Pancreas (tissue), 10 donors: ENCODE measurements at regions not wholly inside any gene's neighbourhood (a gene's known extent, or its start where the extent isn't known, plus 50 kb on each side); places are given as distances from the start of the nearest gene placed in this dataset.

Source experiments
- ATAC-seq, 4 donors: fragments of 200-7000 bp; cut with Tn5 transposase; one replicate each; pipeline versions ENCODE4 v1.8.0 to v1.9.1; 2020; ENCODE audit warnings: mild to moderate bottlenecking in 4 of 4, moderate library complexity in 4 of 4
- DNase-seq, 6 donors: peaks; one replicate each; pipeline ENCODE4 v3.0.0-alpha.2; 2020
- FAIRE-seq: peaks from 2 replicates; lab custom pipeline; 2012; peaks lifted over from hg19 to GRCh38; lab: Jason Lieb, UNC
- H3K27ac ChIP-seq, 4 donors: fragments of 200-600 bp; sonication (generic); 1 replicate in 3 of 4; 2 replicates in 1 of 4; pipeline versions ENCODE4 v1.5.0 to v1.8.0; 2020
- H3K27me3 ChIP-seq, 4 donors: fragments of 200-600 bp; one replicate each; pipeline ENCODE4 v1.8.0; 2021
- H3K36me3 ChIP-seq, 3 donors: fragments of 200-600 bp; sonication (generic) in 1 of 3; one replicate each; pipeline versions ENCODE4 v1.5.0 to v1.8.0; 2020 to 2021
- H3K4me1 ChIP-seq, 3 donors: fragments of 200-600 bp; one replicate each; pipeline ENCODE4 v1.8.0; 2021
- H3K4me3 ChIP-seq, 4 donors: fragments of 200-600 bp; sonication (generic) in 2 of 4; one replicate each; pipeline versions ENCODE4 v1.5.0 to v1.8.0; 2020 to 2021
- H3K9me3 ChIP-seq, 4 donors: fragments of 200-600 bp; one replicate each; pipeline ENCODE4 v1.8.0; 2021
- WGBS, 2 donors: extraction: QIAGEN DNeasy Blood & Tissue Kit; methylation state at CpG; one replicate each; pipeline ENCODE4 v1.1.7; 2013; 5-methylcytosine and 5-hydroxymethylcytosine counted together
- intact Hi-C, 3 donors: fragments of 100-400 bp; cut with DNase I; formaldehyde crosslinking; loops; one replicate each; pipeline versions ENCODE4 v1.11.1 to v1.14.2; 2022
- TF ChIP-seq, protein P1 (sequence below), 4 donors: fragments of 200-600 bp; sonication (generic) in 3 of 4; IDR thresholded peaks; one replicate each; pipeline versions ENCODE4 v1.5.0 to v1.8.0; 2021; ENCODE audit warnings: antibody characterized with exemption in 4 of 4
- donor health status: healthy with polysubstance abuse.
- donor health status: DM: no; HTN: no; CAD: no; lungs with moderate emphysema.
- donor health status: DM: no; HTN: no; CAD: no.
- donor health status: control.
- donor health status: control.
- donor health status: Bipolar disorder and iron deficiency.
- donor health status: DM: yes; HTN: yes; CAD: no.
- donor health status: DM: no; HTN: no; CAD: no.
- donor health status: DM: no; HTN: no; CAD: no.
- donor health status: DM: yes; HTN: yes; CAD: no.

DNA sequence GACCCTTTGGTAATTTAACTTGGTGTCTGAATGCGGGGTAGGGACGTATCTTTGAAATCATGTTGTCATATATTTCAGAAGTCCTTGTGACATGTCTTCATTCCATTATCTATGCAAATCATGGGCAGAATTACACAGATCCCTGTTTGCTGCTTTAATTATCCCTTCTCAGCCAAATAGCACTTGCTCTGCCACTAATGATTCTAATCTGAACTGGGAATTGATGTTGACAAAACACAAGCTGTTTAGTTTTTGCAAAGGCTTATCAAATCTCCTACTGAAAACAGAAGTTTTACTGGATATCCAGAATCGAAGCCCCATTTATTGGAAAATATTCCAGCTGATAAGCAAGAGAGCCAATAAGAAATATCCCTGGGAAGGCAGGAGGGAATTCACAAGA is 205.9 kb upstream of the COX10 start:
- intact Hi-C loops, result no loop called here
- Histone ChIP-seq H3K27ac (no peak overlapping the region), H3K4me3 (no peak overlapping the region), H3K27me3 (no peaks in the 10 kb centered on the region), H3K36me3 (no peaks in the 10 kb centered on the region), H3K4me1 (no peaks in the 10 kb centered on the region), H3K9me3 (no peaks in the 10 kb centered on the region)
- no peak for DNase-seq
- no peak for FAIRE-seq
- TF ChIP-seq, protein P1, sequence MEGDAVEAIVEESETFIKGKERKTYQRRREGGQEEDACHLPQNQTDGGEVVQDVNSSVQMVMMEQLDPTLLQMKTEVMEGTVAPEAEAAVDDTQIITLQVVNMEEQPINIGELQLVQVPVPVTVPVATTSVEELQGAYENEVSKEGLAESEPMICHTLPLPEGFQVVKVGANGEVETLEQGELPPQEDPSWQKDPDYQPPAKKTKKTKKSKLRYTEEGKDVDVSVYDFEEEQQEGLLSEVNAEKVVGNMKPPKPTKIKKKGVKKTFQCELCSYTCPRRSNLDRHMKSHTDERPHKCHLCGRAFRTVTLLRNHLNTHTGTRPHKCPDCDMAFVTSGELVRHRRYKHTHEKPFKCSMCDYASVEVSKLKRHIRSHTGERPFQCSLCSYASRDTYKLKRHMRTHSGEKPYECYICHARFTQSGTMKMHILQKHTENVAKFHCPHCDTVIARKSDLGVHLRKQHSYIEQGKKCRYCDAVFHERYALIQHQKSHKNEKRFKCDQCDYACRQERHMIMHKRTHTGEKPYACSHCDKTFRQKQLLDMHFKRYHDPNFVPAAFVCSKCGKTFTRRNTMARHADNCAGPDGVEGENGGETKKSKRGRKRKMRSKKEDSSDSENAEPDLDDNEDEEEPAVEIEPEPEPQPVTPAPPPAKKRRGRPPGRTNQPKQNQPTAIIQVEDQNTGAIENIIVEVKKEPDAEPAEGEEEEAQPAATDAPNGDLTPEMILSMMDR (IDR thresholded peaks at IDR 0.05), result no peak
- WGBS, 2 donors, result 62 to 73% methylated on average over 3 of the region's 3 CpGs
- no peak for ATAC-seq

DNA sequence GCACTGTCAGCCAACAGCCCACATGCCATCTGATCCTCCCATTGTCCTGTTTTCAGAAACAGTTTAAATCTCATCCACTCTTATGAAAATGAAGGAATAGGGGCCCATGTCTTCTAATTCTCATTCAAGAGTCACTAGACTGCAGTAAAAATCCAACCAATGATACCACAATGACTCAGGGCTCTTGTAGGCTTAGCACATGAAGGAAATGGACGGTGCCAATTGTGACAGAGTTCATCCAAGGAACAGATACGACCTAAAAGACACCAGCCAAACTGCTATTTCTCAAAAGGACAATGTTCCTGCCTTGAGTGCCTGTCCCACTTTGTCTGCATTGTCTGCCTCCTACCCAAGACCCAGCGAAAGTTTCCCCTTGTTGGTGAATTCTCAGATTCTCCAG is 204.8 kb upstream of the COX10 start:
- H3K27me3 ChIP-seq, result no peaks in the 10 kb centered on the region
- TF ChIP-seq, protein P1 (IDR thresholded peaks at IDR 0.05), result no peak
- no peak overlapping the region for H3K27ac ChIP-seq
- ATAC-seq, result no peak
- intact Hi-C loops, result no loop called here
- no peaks in the 10 kb centered on the region for H3K9me3 ChIP-seq
- 72 to 81% methylated on average over 3 of the region's 3 CpGs for WGBS, 2 donors
- FAIRE-seq, result no peak
- no peaks in the 10 kb centered on the region for H3K4me1 ChIP-seq
- H3K36me3 ChIP-seq, result no peaks in the 10 kb centered on the region
- DNase-seq, result no peak
- no peak overlapping the region for H3K4me3 ChIP-seq

DNA sequence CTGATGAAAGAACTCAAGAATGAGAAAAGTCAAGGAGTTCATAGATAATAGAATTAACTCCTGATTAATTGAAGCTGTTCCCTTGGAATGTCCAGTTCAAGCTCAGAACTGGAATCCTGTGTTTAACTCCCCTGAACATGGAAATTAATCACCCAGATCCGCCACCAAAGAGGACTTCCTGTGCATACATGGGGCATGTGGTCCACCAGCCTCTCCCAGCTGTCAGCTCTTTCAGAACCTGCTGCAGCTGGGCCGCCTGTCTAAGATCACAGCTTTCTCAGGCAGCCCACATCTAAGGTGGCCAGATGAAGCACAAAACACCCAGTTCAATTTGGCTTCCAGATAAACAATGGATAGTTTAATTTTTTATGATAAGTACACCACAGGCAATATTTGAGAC is 203.7 kb upstream of the COX10 start:
- WGBS, 2 donors, result 79 to 95% methylated on average over 2 of the region's 2 CpGs
- H3K4me1 ChIP-seq, result no peaks in the 10 kb centered on the region
- H3K9me3 ChIP-seq, result no peaks in the 10 kb centered on the region
- DNase-seq (no peak), FAIRE-seq (no peak), ATAC-seq (no peak)
- H3K27ac ChIP-seq, result no peak overlapping the region
- no peak overlapping the region for H3K4me3 ChIP-seq
- H3K36me3 ChIP-seq, result no peaks in the 10 kb centered on the region
- TF ChIP-seq, protein P1 (IDR thresholded peaks at IDR 0.05), result no peak
- intact Hi-C loops, result no loop called here
- no peaks in the 10 kb centered on the region for H3K27me3 ChIP-seq

DNA sequence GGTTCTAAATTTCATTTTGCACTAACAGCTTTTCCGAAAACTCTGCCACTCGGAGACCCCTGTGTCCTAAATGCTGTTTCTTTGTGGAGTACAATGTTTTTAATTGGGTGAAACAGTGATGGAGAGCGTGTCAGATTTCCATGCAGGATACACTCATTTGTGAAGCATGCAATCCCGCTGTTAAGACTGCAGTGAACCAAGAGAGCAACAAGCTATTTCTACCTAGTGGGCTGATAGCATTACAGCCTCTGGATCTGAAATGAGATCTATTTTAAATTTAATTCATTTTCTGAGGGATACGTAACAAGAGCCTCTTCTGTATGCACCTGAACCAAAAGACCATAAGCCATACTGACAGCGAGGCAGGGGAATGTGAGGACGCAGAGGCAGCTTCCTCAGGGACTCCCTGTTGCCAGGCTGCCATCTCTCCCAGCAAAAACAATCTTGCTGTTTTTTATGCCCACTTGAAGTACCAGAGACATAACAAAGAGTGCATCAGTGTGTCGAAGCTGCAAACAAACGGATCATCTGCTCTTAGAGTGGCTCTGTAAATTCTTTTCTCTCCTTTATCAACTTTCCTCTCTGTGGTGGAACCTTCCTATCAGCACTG is 199.9 kb upstream of the COX10 start:
- TF ChIP-seq, protein P1 (IDR thresholded peaks at IDR 0.05), result no peak
- DNase-seq, result no peak
- no peak for ATAC-seq
- Histone ChIP-seq H3K4me3 (no peak overlapping the region), H3K9me3 (no peaks in the 10 kb centered on the region), H3K27ac (no peak overlapping the region), H3K4me1 (no peaks in the 10 kb centered on the region), H3K36me3 (no peaks in the 10 kb centered on the region), H3K27me3 (no peaks in the 10 kb centered on the region)
- 70 to 74% methylated on average over 9 of the region's 9 CpGs for WGBS, 2 donors
- FAIRE-seq, result no peak
- intact Hi-C loops, result no loop called here

DNA sequence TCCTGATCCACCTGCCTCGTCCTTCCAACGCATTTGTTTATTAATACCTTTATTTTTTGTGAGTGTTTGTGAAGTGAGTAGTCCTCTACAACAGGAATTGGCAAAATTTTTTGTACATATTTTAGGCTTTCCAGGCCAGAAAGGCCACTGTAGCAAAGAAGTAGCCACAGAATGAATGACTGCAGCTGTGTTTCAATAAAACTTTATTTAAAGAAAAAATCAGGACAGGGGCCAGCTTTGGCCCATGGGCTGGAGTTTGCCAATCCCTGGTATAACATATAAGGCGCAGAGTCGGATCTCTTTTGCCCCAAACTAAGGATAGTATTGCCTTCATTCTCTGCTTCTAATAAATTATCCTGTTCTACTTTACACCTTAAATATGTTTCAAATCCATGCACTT is 198.0 kb upstream of the COX10 start:
- H3K27me3 ChIP-seq, result no peaks in the 10 kb centered on the region
- H3K27ac ChIP-seq, result no peak overlapping the region
- H3K4me1 ChIP-seq, result no peaks in the 10 kb centered on the region
- H3K9me3 ChIP-seq, result no peaks in the 10 kb centered on the region
- H3K4me3 ChIP-seq, result no peak overlapping the region
- FAIRE-seq, result no peak
- intact Hi-C loops, result no loop called here
- no peak for ATAC-seq
- no peak for DNase-seq
- 85 to 92% methylated on average over 4 of the region's 4 CpGs for WGBS, 2 donors
- no peaks in the 10 kb centered on the region for H3K36me3 ChIP-seq
- TF ChIP-seq, protein P1 (IDR thresholded peaks at IDR 0.05), result no peak
